IMR-90 (cell line): ENCODE measurements at regions not wholly inside any gene's neighbourhood (a gene's known extent, or its start where the extent isn't known, plus 50 kb on each side); places are given as distances from the start of the nearest gene placed in this dataset.

Experiments
- ATAC-seq: fragments of 200-7000 bp; cut with Tn5 transposase; 2 replicates; pipeline ENCODE4 v1.9.1; 2020; ENCODE audit warnings: low read depth, mild to moderate bottlenecking, moderate library complexity
- BruUV-seq: library from RNA; stranded (reverse); fragments of 400-500 nt; replicated peaks from 2 replicates; lab custom pipeline; 2021; lab: Mats Ljungman, UMichigan
- CTCF ChIA-PET: fragments of 300-600 bp; formaldehyde crosslinking; extraction: SDS; loops from one replicate; lab custom pipeline; 2021; ENCODE audit warnings: antibody characterized with exemption; lab: Yijun Ruan, JAX
- POLR2A ChIA-PET: fragments of 300-600 bp; sonication (Branson Sonifier 250); formaldehyde crosslinking; loops from one replicate; lab custom pipeline; 2022; ENCODE audit warnings: antibody characterized with exemption; ENCODE audit not compliant: unreplicated experiment; lab: Charles Lee
- DNase-seq: peaks from one replicate; pipeline ENCODE4 v3.0.0; 2013
- H2AFZ ChIP-seq: replicated peaks from 2 replicates; pipeline ENCODE3; 2013; ENCODE audit warnings: low read length, mild to moderate bottlenecking; ENCODE audit not compliant: poor library complexity
- H2AK5ac ChIP-seq: 2 replicates; pipeline ENCODE4 v1.6.1; 2013; ENCODE audit warnings: low read depth, low read length, inconsistent platforms
- H2AK9ac ChIP-seq: replicated peaks from 2 replicates; pipeline ENCODE3; 2013; ENCODE audit warnings: mild to moderate bottlenecking, low read depth, low read length, moderate library complexity; ENCODE audit not compliant: poor library complexity
- H2BK120ac ChIP-seq: 2 replicates; pipeline ENCODE4 v1.6.1; 2013; ENCODE audit warnings: low read depth, low read length, inconsistent platforms
- H2BK15ac ChIP-seq: 3 replicates; pipeline ENCODE4 v1.6.1; 2013; ENCODE audit warnings: low read depth, low read length, inconsistent platforms
- H2BK20ac ChIP-seq: 2 replicates; pipeline ENCODE4 v1.6.1; 2013; ENCODE audit warnings: low read depth, mild to moderate bottlenecking, inconsistent platforms, low read length, moderate library complexity
- H2BK5ac ChIP-seq: 2 replicates; pipeline ENCODE4 v1.6.1; 2013; ENCODE audit warnings: mild to moderate bottlenecking, low read depth, low read length, inconsistent platforms; ENCODE audit not compliant: poor library complexity, severe bottlenecking
- H3K14ac ChIP-seq: replicated peaks from 2 replicates; pipeline ENCODE4 v1.6.1; 2013; ENCODE audit warnings: low read depth, low read length, inconsistent platforms
- H3K18ac ChIP-seq: 2 replicates; pipeline ENCODE4 v1.6.1; 2013; ENCODE audit warnings: low read depth, low read length, control low read depth
- H3K23ac ChIP-seq: 2 replicates; pipeline ENCODE4 v1.6.1; 2013; ENCODE audit warnings: low read depth, low read length, inconsistent platforms
- H3K27ac ChIP-seq: 2 replicates; pipeline ENCODE4 v1.5.1; 2013; ENCODE audit warnings: mild to moderate bottlenecking, control low read depth, low read length; ENCODE audit not compliant: insufficient read depth
- H3K27me3 ChIP-seq: 2 replicates; pipeline ENCODE4 v1.6.1; 2013; ENCODE audit warnings: low read length; ENCODE audit not compliant: control insufficient read depth, insufficient read depth
- H3K36me3 ChIP-seq: 2 replicates; pipeline ENCODE4 v1.6.1; 2013; ENCODE audit warnings: low read length, mixed read lengths; ENCODE audit not compliant: control insufficient read depth, insufficient read depth
- H3K4ac ChIP-seq: 2 replicates; pipeline ENCODE4 v1.6.1; 2013; ENCODE audit warnings: low read depth, low read length, inconsistent platforms
- H3K4me1 ChIP-seq: 2 replicates; pipeline ENCODE4 v1.6.1; 2013; ENCODE audit warnings: low read length, mixed read lengths; ENCODE audit not compliant: control insufficient read depth, insufficient read depth
- H3K4me2 ChIP-seq: 2 replicates; pipeline ENCODE4 v1.6.1; 2013; ENCODE audit warnings: low read depth, mild to moderate bottlenecking, control low read depth, low read length, moderate library complexity
- H3K4me3 ChIP-seq: 2 replicates; pipeline ENCODE4 v1.5.1; 2013; ENCODE audit warnings: low read depth, mild to moderate bottlenecking, control low read depth, low read length, moderate library complexity; ENCODE audit not compliant: insufficient read depth
- H3K56ac ChIP-seq: 2 replicates; pipeline ENCODE4 v1.6.1; 2013; ENCODE audit warnings: low read length, inconsistent platforms; ENCODE audit not compliant: insufficient read depth; ENCODE audit errors: extremely low read depth
- H3K79me1 ChIP-seq, 2 experiments: 2 replicates each; pipeline ENCODE4 v1.6.1; 2013; ENCODE audit warnings: low read length in 2 of 2, inconsistent platforms in 1 of 2, low read depth in 1 of 2
- H3K9ac ChIP-seq: 2 replicates; pipeline ENCODE4 v1.6.1; 2013; ENCODE audit warnings: low read depth, low read length, control low read depth
- H3K9me1 ChIP-seq: 2 replicates; pipeline ENCODE4 v1.6.1; 2013; ENCODE audit warnings: low read length, inconsistent platforms; ENCODE audit not compliant: insufficient read depth
- H3K9me3 ChIP-seq: 2 replicates; pipeline ENCODE4 v1.6.1; 2013; ENCODE audit warnings: low read length; ENCODE audit not compliant: control insufficient read depth, insufficient read depth
- H4K20me1 ChIP-seq: 2 replicates; pipeline ENCODE4 v1.6.1; 2013; ENCODE audit warnings: low read length, inconsistent platforms; ENCODE audit not compliant: insufficient read depth
- H4K5ac ChIP-seq: 2 replicates; pipeline ENCODE4 v1.6.1; 2013; ENCODE audit warnings: mild to moderate bottlenecking, low read depth, low read length, control low read depth
- H4K8ac ChIP-seq, 2 experiments: 2 replicates each; pipeline ENCODE4 v1.6.1; 2013; ENCODE audit warnings: low read depth in 2 of 2, low read length in 2 of 2, control low read depth in 1 of 2, inconsistent platforms in 1 of 2
- H4K91ac ChIP-seq: 2 replicates; pipeline ENCODE4 v1.6.1; 2013; ENCODE audit warnings: low read depth, low read length, inconsistent platforms; ENCODE audit not compliant: insufficient read depth
- BHLHE40 ChIP-seq: fragments of 150-350 bp; IDR thresholded peaks from 2 replicates; pipeline ENCODE4 v1.6.1; 2016; ENCODE audit warnings: mild to moderate bottlenecking, low read depth, low read length
- CEBPB ChIP-seq: IDR thresholded peaks from 2 replicates; pipeline ENCODE4 v1.6.1; 2012; ENCODE audit warnings: low read depth, low read length, improper control_type of control experiment
- CHD1 ChIP-seq: IDR thresholded peaks from 2 replicates; pipeline ENCODE4 v1.6.1; 2012; ENCODE audit warnings: low read depth, low read length, improper control_type of control experiment
- FOS ChIP-seq: fragments of 150-350 bp; IDR thresholded peaks from 2 replicates; pipeline ENCODE4 v1.6.1; 2016; ENCODE audit warnings: low read depth, low read length
- MAFK ChIP-seq: IDR thresholded peaks from 2 replicates; pipeline ENCODE4 v1.6.1; 2012; ENCODE audit warnings: low read depth, low read length, improper control_type of control experiment
- MAZ ChIP-seq: IDR thresholded peaks from 2 replicates; pipeline ENCODE4 v1.6.1; 2012; ENCODE audit warnings: low read depth, mild to moderate bottlenecking, low read length, improper control_type of control experiment, moderate library complexity, borderline replicate concordance
- MXI1 ChIP-seq: IDR thresholded peaks from 2 replicates; pipeline ENCODE4 v1.6.1; 2012; ENCODE audit warnings: low read depth, mild to moderate bottlenecking, low read length, moderate library complexity, borderline replicate concordance
- NFE2L2 ChIP-seq: fragments of 150-350 bp; IDR thresholded peaks from 2 replicates; pipeline ENCODE4 v1.6.1; 2016; ENCODE audit warnings: low read depth, mild to moderate bottlenecking, low read length
- POLR2A ChIP-seq: IDR thresholded peaks from 2 replicates; pipeline ENCODE4 v1.6.1; 2012; ENCODE audit warnings: mild to moderate bottlenecking, low read depth, low read length
- RAD21 ChIP-seq: IDR thresholded peaks from 2 replicates; pipeline ENCODE4 v1.6.1; 2012; ENCODE audit warnings: low read length, improper control_type of control experiment
- RCOR1 ChIP-seq: IDR thresholded peaks from 2 replicates; pipeline ENCODE4 v1.6.1; 2012; ENCODE audit warnings: mild to moderate bottlenecking, low read length, improper control_type of control experiment; ENCODE audit not compliant: insufficient replicate concordance
- RFX5 ChIP-seq: IDR thresholded peaks from 2 replicates; pipeline ENCODE4 v1.8.0; 2012; ENCODE audit warnings: low read depth, mild to moderate bottlenecking, low read length, moderate library complexity
- SMC3 ChIP-seq: fragments of 150-350 bp; IDR thresholded peaks from 2 replicates; pipeline ENCODE4 v1.6.1; 2016; ENCODE audit warnings: low read depth, mild to moderate bottlenecking, antibody characterized with exemption, low read length, moderate library complexity
- WGBS, 2 experiments: methylation state at CpG; one replicate each; pipeline versions ENCODE4 v1.1.5 to v1.1.7; 2013; ENCODE audit warnings: missing lambda C conversion rate in 2 of 2; ENCODE audit not compliant: insufficient read length in 1 of 2; ENCODE audit errors: extremely low coverage in 2 of 2; 5-methylcytosine and 5-hydroxymethylcytosine counted together
- dilution Hi-C: fragments of 300-500 bp; cut with HindIII; formaldehyde crosslinking; loops from one replicate; pipeline ENCODE4 v1.14.3; 2018; ENCODE audit warnings: low sequenced_read_pairs; ENCODE audit not compliant: unreplicated experiment
- in situ Hi-C: fragments of 300-500 bp; cut with MboI; formaldehyde crosslinking; loops from 3 replicates; pipeline ENCODE4 v1.14.3; 2019; ENCODE audit warnings: low sequenced_read_pairs, inconsistent platforms, mixed read lengths
- intact Hi-C: fragments of 100-400 bp; cut with micrococcal nuclease; formaldehyde crosslinking; loops from 2 replicates; pipeline ENCODE4 v1.10.0; 2022
- TF ChIP-seq, protein P1 (sequence below): fragments of 150-350 bp; IDR thresholded peaks from 2 replicates; pipeline ENCODE4 v1.6.1; 2016; ENCODE audit warnings: low read depth, mild to moderate bottlenecking, low read length, moderate library complexity, borderline replicate concordance
- TF ChIP-seq, protein P2 (sequence below): conservative IDR thresholded peaks from 2 replicates; pipeline ENCODE4 v1.5.1; 2012; ENCODE audit warnings: mild to moderate bottlenecking, low read depth, low read length, improper control_type of control experiment
- TF ChIP-seq, protein P3 (sequence below): fragments of 150-350 bp; IDR thresholded peaks from 2 replicates; pipeline ENCODE4 v1.6.1; 2017; ENCODE audit warnings: mild to moderate bottlenecking, antibody characterized with exemption, low read length, low read depth

DNA sequence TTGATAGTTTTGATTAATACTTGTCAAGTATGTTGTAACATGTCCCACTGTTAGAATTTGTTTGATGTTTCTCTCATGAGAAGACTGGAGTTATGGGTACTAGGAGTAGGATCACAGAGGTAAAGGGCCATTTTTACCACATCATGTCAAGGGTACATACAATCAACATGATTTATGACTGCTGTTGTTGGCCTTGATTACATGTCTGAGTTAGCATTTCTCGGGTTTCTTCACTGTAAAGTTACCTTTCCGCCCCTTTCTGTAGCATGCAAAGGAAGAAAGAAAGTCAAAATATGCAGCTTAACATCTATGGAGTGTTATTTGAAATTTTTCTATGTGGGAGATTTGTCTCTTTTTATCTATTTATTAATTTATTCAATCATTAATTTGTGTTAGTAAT, 1456.4 kb downstream of the SUCLG1 start:
- no peak overlapping the region for H2BK15ac ChIP-seq
- H2AK9ac ChIP-seq: no peak overlapping the region
- H4K20me1 ChIP-seq: no peaks in the 10 kb centered on the region
- ATAC-seq (no peak), DNase-seq (no peak)
- H3K18ac ChIP-seq: no peak overlapping the region
- no peak overlapping the region for H4K91ac ChIP-seq
- ChIA-PET POLR2A (no interaction called here), CTCF (no interaction called here)
- H2BK120ac ChIP-seq: no peak overlapping the region
- no TSS peak for BruUV-seq
- no peak overlapping the region for H3K4ac ChIP-seq
- no peak overlapping the region for H3K56ac ChIP-seq
- H2BK5ac ChIP-seq: no peak overlapping the region
- H3K14ac ChIP-seq: no peak overlapping the region
- H3K79me1 ChIP-seq: no peaks in the 10 kb centered on the region
- no peaks in the 10 kb centered on the region for H3K27me3 ChIP-seq
- no peak overlapping the region for H3K4me2 ChIP-seq
- no peak overlapping the region for H4K8ac ChIP-seq
- WGBS, 2 experiments: no CpG with 5 or more reads among the region's 2 CpGs
- H3K9me3 ChIP-seq: no peaks in the 10 kb centered on the region
- no peak overlapping the region for H3K9ac ChIP-seq
- intact Hi-C loops: no loop called here
- no peak overlapping the region for H3K23ac ChIP-seq
- in situ Hi-C loops: no loop called here
- H3K4me1 ChIP-seq: no peaks in the 10 kb centered on the region
- H2AK5ac ChIP-seq: no peak overlapping the region
- H3K4me3 ChIP-seq: no peak overlapping the region
- H3K36me3 ChIP-seq: no peaks in the 10 kb centered on the region
- no peak overlapping the region for H2AFZ ChIP-seq
- no peak overlapping the region for H4K5ac ChIP-seq
- H3K9me1 ChIP-seq: no peaks in the 10 kb centered on the region
- H2BK20ac ChIP-seq: no peak overlapping the region
- TF ChIP-seq POLR2A (no peak), BHLHE40 (no peak), MAFK (no peak), SMC3 (no peak), CEBPB (no peak), RAD21 (no peak), FOS (no peak), CHD1 (no peak), MAZ (no peak), MXI1 (no peak), NFE2L2 (no peak), RCOR1 (no peak), RFX5 (no peak)
- TF ChIP-seq, protein P1, sequence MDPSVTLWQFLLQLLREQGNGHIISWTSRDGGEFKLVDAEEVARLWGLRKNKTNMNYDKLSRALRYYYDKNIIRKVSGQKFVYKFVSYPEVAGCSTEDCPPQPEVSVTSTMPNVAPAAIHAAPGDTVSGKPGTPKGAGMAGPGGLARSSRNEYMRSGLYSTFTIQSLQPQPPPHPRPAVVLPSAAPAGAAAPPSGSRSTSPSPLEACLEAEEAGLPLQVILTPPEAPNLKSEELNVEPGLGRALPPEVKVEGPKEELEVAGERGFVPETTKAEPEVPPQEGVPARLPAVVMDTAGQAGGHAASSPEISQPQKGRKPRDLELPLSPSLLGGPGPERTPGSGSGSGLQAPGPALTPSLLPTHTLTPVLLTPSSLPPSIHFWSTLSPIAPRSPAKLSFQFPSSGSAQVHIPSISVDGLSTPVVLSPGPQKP: no peak
- TF ChIP-seq, protein P2, sequence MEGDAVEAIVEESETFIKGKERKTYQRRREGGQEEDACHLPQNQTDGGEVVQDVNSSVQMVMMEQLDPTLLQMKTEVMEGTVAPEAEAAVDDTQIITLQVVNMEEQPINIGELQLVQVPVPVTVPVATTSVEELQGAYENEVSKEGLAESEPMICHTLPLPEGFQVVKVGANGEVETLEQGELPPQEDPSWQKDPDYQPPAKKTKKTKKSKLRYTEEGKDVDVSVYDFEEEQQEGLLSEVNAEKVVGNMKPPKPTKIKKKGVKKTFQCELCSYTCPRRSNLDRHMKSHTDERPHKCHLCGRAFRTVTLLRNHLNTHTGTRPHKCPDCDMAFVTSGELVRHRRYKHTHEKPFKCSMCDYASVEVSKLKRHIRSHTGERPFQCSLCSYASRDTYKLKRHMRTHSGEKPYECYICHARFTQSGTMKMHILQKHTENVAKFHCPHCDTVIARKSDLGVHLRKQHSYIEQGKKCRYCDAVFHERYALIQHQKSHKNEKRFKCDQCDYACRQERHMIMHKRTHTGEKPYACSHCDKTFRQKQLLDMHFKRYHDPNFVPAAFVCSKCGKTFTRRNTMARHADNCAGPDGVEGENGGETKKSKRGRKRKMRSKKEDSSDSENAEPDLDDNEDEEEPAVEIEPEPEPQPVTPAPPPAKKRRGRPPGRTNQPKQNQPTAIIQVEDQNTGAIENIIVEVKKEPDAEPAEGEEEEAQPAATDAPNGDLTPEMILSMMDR: no peak
- TF ChIP-seq, protein P3, sequence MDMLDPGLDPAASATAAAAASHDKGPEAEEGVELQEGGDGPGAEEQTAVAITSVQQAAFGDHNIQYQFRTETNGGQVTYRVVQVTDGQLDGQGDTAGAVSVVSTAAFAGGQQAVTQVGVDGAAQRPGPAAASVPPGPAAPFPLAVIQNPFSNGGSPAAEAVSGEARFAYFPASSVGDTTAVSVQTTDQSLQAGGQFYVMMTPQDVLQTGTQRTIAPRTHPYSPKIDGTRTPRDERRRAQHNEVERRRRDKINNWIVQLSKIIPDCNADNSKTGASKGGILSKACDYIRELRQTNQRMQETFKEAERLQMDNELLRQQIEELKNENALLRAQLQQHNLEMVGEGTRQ: no peak
- no peak overlapping the region for H3K27ac ChIP-seq
- dilution Hi-C loops: no loop called here
